Esophagus squamous epithelium (tissue), 5 donors: ENCODE measurements at regions not wholly inside any gene's neighbourhood (a gene's known extent, or its start where the extent isn't known, plus 50 kb on each side); places are given as distances from the start of the nearest gene placed in this dataset.

ENCODE experiments used
- DNase-seq: peaks from one replicate; lab custom pipeline; 2025; lab: John Stamatoyannopoulos, UW
- H3K27ac ChIP-seq, 4 donors: fragments of 200-600 bp; sonication (generic); one replicate each; pipeline ENCODE4 v1.5.1; 2016 to 2019; ENCODE audit warnings: mild to moderate bottlenecking in 1 of 4
- H3K27me3 ChIP-seq, 4 donors: fragments of 200-600 bp; sonication (generic); 1 replicate in 3 of 4; 2 replicates in 1 of 4; pipeline versions ENCODE4 v1.5.1 to v1.6.0; 2017 to 2021; ENCODE audit warnings: antibody characterized with exemption in 1 of 4
- H3K36me3 ChIP-seq, 3 donors: fragments of 200-600 bp; sonication (generic); one replicate each; pipeline ENCODE4 v1.5.1; 2016 to 2019
- H3K4me1 ChIP-seq, 3 donors: fragments of 200-600 bp; sonication (generic); one replicate each; pipeline ENCODE4 v1.5.1; 2017 to 2019
- H3K4me3 ChIP-seq, 4 donors: fragments of 200-600 bp; sonication (generic); 1 replicate in 3 of 4; 2 replicates in 1 of 4; pipeline ENCODE4 v1.5.1; 2016 to 2019; ENCODE audit warnings: mild to moderate bottlenecking in 2 of 4, moderate library complexity in 1 of 4
- H3K9me3 ChIP-seq, 3 donors: fragments of 200-600 bp; sonication (generic); one replicate each; pipeline ENCODE4 v1.5.1; 2016 to 2019
- POLR2A ChIP-seq, 4 donors: fragments of 450-650 bp; IDR thresholded peaks; one replicate each; pipeline ENCODE4 v1.6.1; 2017; ENCODE audit warnings: antibody characterized with exemption in 4 of 4, mild to moderate bottlenecking in 4 of 4, moderate library complexity in 3 of 4
- WGBS, 2 donors: methylation state at CpG; one replicate each; pipeline ENCODE4 v1.1.5; 2018; 5-methylcytosine and 5-hydroxymethylcytosine counted together
- intact Hi-C: fragments of 100-400 bp; cut with DNase I; formaldehyde crosslinking; loops from one replicate; pipeline ENCODE4 v1.15.0; 2022
- TF ChIP-seq, protein P1 (sequence below), 6 experiments: fragments of 450-650 bp in 4 of 6; fragments of 200-600 bp in 2 of 6; sonication (generic) in 2 of 6; IDR thresholded peaks; one replicate each; pipeline ENCODE4 v1.5.1; 2016 to 2019; ENCODE audit warnings: antibody characterized with exemption in 6 of 6, mild to moderate bottlenecking in 4 of 6, moderate library complexity in 4 of 6
- donor health status: DM: yes; HTN: yes; CAD: no.

DNA sequence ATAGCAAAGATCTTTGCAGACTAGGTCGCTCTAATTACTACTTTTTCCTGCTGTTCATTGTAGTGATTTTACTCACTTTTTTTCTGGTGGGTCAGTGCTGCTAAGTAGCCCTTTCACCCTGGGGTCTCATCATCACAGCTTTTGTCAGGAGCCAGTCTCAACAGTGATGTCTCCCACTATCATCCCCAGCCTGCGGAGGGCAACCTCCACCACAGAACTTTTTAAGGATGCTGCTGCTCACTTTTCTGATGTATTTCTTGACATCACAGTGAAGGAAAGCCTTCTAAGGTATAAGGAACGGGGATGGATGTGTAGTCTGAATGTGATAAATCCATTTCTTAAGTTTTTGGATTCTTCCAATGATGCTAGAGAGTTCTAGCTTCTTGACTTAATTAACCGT lies 242.5 kb upstream of the RIOK2 start:
- DNase-seq = no peak
- no peak overlapping the region for H3K4me3 ChIP-seq
- no peak for TF ChIP-seq POLR2A (IDR thresholded peaks at IDR 0.05)
- TF ChIP-seq, protein P1, sequence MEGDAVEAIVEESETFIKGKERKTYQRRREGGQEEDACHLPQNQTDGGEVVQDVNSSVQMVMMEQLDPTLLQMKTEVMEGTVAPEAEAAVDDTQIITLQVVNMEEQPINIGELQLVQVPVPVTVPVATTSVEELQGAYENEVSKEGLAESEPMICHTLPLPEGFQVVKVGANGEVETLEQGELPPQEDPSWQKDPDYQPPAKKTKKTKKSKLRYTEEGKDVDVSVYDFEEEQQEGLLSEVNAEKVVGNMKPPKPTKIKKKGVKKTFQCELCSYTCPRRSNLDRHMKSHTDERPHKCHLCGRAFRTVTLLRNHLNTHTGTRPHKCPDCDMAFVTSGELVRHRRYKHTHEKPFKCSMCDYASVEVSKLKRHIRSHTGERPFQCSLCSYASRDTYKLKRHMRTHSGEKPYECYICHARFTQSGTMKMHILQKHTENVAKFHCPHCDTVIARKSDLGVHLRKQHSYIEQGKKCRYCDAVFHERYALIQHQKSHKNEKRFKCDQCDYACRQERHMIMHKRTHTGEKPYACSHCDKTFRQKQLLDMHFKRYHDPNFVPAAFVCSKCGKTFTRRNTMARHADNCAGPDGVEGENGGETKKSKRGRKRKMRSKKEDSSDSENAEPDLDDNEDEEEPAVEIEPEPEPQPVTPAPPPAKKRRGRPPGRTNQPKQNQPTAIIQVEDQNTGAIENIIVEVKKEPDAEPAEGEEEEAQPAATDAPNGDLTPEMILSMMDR (IDR thresholded peaks at IDR 0.05) = peak in 2 of 6 experiments; percentile 12 to 32
- no peaks in the 10 kb centered on the region for H3K27me3 ChIP-seq
- WGBS, 2 donors = 62 to 71% methylated on average over 3 to 4 of the region's 4 CpGs
- no peak overlapping the region for H3K27ac ChIP-seq
- H3K36me3 ChIP-seq = no peaks in the 10 kb centered on the region
- intact Hi-C loops = no loop called here
- H3K4me1 ChIP-seq = no peaks in the 10 kb centered on the region
- no peaks in the 10 kb centered on the region for H3K9me3 ChIP-seq

DNA sequence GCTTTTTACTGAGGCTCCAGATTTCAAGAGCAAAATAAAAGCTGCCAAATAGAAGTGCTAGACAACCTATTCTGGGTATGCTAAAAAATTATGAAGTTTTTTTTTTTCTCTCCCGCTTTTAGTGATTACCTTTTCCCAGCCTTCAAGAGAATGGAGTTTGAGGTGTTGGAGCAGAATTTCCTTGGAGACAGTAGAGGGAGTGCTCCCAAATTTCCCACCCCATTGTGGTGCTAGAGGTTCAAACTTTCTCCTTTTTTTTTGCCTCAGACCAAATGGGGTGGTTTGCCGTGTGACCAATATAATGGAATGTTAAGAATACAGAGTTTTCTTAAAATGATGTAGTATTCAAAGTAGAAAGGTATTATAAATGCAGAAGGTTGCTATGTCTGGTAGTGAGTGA lies 244.2 kb upstream of the RIOK2 start:
- no peaks in the 10 kb centered on the region for H3K4me1 ChIP-seq
- H3K27ac ChIP-seq = no peak overlapping the region
- WGBS, 2 donors = 88 to 93% methylated on average over 2 of the region's 2 CpGs
- no peak for TF ChIP-seq POLR2A (IDR thresholded peaks at IDR 0.05)
- TF ChIP-seq, protein P1 (IDR thresholded peaks at IDR 0.05) = no peak
- H3K9me3 ChIP-seq = no peaks in the 10 kb centered on the region
- DNase-seq = no peak
- no peaks in the 10 kb centered on the region for H3K36me3 ChIP-seq
- intact Hi-C loops = no loop called here
- no peak overlapping the region for H3K4me3 ChIP-seq
- no peaks in the 10 kb centered on the region for H3K27me3 ChIP-seq

DNA sequence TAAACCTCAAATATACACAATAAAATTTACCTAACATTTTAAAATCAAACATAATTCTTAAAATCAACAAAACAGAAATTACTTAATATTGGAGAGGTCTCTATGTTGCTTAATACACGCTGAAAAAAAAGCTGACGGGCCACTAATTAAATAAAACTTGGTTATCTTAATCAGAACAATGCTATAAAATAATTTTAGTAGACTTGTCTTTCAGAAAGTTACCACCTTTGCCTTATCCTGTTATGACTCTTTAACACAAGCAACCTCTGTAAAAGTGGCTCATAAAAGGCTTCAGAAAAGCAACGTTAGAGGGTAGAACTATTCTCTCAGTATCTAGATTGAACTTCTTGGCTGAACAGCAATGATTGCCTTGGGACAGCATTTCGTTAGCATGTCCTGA lies 251.0 kb upstream of the RIOK2 start:
- Histone ChIP-seq H3K27me3 (no peaks in the 10 kb centered on the region), H3K27ac (no peak overlapping the region), H3K4me3 (no peak overlapping the region), H3K36me3 (no peaks in the 10 kb centered on the region), H3K9me3 (no peaks in the 10 kb centered on the region), H3K4me1 (no peaks in the 10 kb centered on the region)
- TF ChIP-seq, protein P1 (IDR thresholded peaks at IDR 0.05) = no peak
- no peak for TF ChIP-seq POLR2A (IDR thresholded peaks at IDR 0.05)
- intact Hi-C loops = no loop called here
- WGBS, 2 donors = 65% methylated on average over 4 of the region's 4 CpGs
- no peak for DNase-seq

DNA sequence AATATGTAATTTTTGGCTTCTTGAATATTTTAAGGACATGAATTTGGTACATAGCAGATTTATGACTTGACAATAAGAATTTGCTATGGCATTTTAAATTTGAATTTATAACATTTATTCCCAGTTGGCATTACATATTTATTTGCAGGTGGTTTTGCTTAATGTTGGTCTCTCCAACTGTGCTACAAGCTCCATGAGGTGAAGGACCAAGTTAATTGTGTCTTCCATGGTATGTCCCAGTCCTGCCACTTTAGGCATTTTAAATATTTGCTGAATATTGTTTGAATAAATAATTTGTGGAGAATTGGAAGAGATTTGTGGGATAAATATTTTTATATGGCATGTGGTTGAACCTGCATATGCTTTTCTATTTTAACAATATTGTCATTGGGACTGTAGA lies 253.4 kb upstream of the RIOK2 start:
- no peak overlapping the region for H3K27ac ChIP-seq
- intact Hi-C loops = no loop called here

DNA sequence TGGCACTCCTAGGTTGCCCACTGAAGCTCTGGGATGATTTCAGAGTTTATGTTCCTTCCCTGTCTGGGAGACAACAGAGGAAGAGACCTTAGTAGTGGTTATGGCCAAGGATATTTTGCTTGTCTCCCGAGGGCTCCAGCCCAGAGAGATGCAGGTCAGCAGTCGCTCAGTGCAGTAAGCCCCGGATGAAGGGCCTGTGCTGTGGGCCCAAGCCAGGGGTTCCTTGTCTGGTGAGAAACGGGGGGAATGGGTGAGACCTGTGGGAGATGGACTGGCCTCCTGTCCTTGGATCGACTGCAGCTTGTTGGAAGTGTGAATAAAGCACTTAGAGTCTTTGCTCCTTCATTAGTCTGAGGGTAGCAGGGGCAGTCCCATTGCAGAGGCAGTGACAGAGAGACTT lies 260.7 kb upstream of the RIOK2 start:
- Histone ChIP-seq H3K4me3 (no peak overlapping the region), H3K4me1 (no peaks in the 10 kb centered on the region), H3K9me3 (peaks cover 0 to 17% (median 0%) of the 10 kb centered on the region in 3 donors), H3K36me3 (no peaks in the 10 kb centered on the region), H3K27me3 (no peaks in the 10 kb centered on the region), H3K27ac (no peak overlapping the region)
- intact Hi-C loops = no loop called here
- WGBS, 2 donors = 59 to 77% methylated on average over 2 to 3 of the region's 5 CpGs
- DNase-seq = no peak
- TF ChIP-seq, protein P1 (IDR thresholded peaks at IDR 0.05) = no peak
- TF ChIP-seq POLR2A (IDR thresholded peaks at IDR 0.05) = no peak

More for the DNA sequence above, 253.4 kb upstream of the RIOK2 start:
- DNase-seq = no peak
- no peaks in the 10 kb centered on the region for H3K36me3 ChIP-seq
- no peaks in the 10 kb centered on the region for H3K4me1 ChIP-seq
- no peak overlapping the region for H3K4me3 ChIP-seq
- H3K27me3 ChIP-seq = no peaks in the 10 kb centered on the region
- H3K9me3 ChIP-seq = no peaks in the 10 kb centered on the region
- TF ChIP-seq, protein P1 (IDR thresholded peaks at IDR 0.05) = no peak
- TF ChIP-seq POLR2A (IDR thresholded peaks at IDR 0.05) = no peak
